Thyroid gland (tissue), 4 donors: ENCODE measurements at regions not wholly inside any gene's neighbourhood (a gene's known extent, or its start where the extent isn't known, plus 50 kb on each side); places are given as distances from the start of the nearest gene placed in this dataset.

Experiments
- CTCF ChIP-seq, 6 experiments: fragments of 200-600 bp in 3 of 6; fragments of 450-650 bp in 3 of 6; sonication (generic) in 3 of 6; IDR thresholded peaks; one replicate each; pipeline ENCODE4 v1.5.1; 2016 to 2019; ENCODE audit warnings: antibody characterized with exemption in 6 of 6, mild to moderate bottlenecking in 2 of 6, inconsistent platforms in 1 of 6, moderate library complexity in 1 of 6
- POLR2A ChIP-seq, 2 donors: fragments of 450-650 bp; IDR thresholded peaks; one replicate each; pipeline ENCODE4 v1.6.1; 2017; ENCODE audit warnings: antibody characterized with exemption in 2 of 2, mild to moderate bottlenecking in 2 of 2, moderate library complexity in 1 of 2

- TF ChIP-seq POLR2A (IDR thresholded peaks at IDR 0.05) (no peak), CTCF (IDR thresholded peaks at IDR 0.05) (no peak)
Measured at GRCh38 chr22:48558016-48558415, 1269.7 kb downstream of the BRD1 start.
